Urothelium cell line (cell line): ENCODE measurements at regions not wholly inside any gene's neighbourhood (a gene's known extent, or its start where the extent isn't known, plus 50 kb on each side); places are given as distances from the start of the nearest gene placed in this dataset.
A peak's percentile ranks its signal among the peaks of the same experiment; 100 is the strongest.
"Not testable (repeated sequence)": the region's sequence is repeated elsewhere in the genome, so short reads cannot be mapped to it uniquely, and the experiment has no call there.

ENCODE experiments used
- DNase-seq: peaks from one replicate; pipeline ENCODE4 v3.0.0; 2011; ENCODE audit warnings: low spot score, mixed read lengths
- FAIRE-seq: peaks from 2 replicates; lab custom pipeline; 2011; peaks lifted over from hg19 to GRCh38; lab: Jason Lieb, UNC

- not testable (repeated sequence) for FAIRE-seq, DNase-seq
These were observed 72.0 kb upstream of the IKBKE start for GRCh38 chr1:206398261-206398660.

GRCh38 chr1:206403612-206404307 is 66.5 kb upstream of the IKBKE start:
- not testable (repeated sequence) for FAIRE-seq, DNase-seq

GRCh38 chr1:206404309-206405027 is 65.8 kb upstream of the IKBKE start:
- DNase-seq = not testable (repeated sequence)
- peak; percentile 56 for FAIRE-seq

- FAIRE-seq, DNase-seq: not testable (repeated sequence)
These were observed 65.0 kb upstream of the IKBKE start for GRCh38 chr1:206405282-206405681.

- peak; percentile 68 for FAIRE-seq
- not testable (repeated sequence) for DNase-seq
These were observed 61.6 kb upstream of the IKBKE start for GRCh38 chr1:206408371-206409288.

GRCh38 chr1:206411321-206411720 is 59.0 kb upstream of the IKBKE start:
- DNase-seq = no peak
- no peak for FAIRE-seq

GRCh38 chr1:206415942-206416341 is 54.3 kb upstream of the IKBKE start:
- DNase-seq (no peak), FAIRE-seq (no peak)

GRCh38 chr1:206417774-206418614 is 52.3 kb upstream of the IKBKE start:
- FAIRE-seq (no peak), DNase-seq (no peak)

- peak; percentile 19 for DNase-seq
- no peak for FAIRE-seq
These were observed 51.0 kb upstream of the IKBKE start for GRCh38 chr1:206419250-206419649.

GRCh38 chr1:206419783-206420182 is 50.5 kb upstream of the IKBKE start:
- DNase-seq (peak; percentile 45), FAIRE-seq (no peak)

- no peak for FAIRE-seq
These were observed 49.8 kb upstream of the IKBKE start for GRCh38 chr1:206420471-206420870.

More at GRCh38 chr1:206420471-206420870, 49.8 kb upstream of the IKBKE start:
- no peak for DNase-seq
